Esophagus squamous epithelium (tissue), 4 donors: ENCODE measurements at regions not wholly inside any gene's neighbourhood (a gene's known extent, or its start where the extent isn't known, plus 50 kb on each side); places are given as distances from the start of the nearest gene placed in this dataset.

ENCODE experiments used
- POLR2A ChIP-seq, 4 donors: fragments of 450-650 bp; IDR thresholded peaks; one replicate each; pipeline ENCODE4 v1.6.1; 2017; ENCODE audit warnings: antibody characterized with exemption in 4 of 4, mild to moderate bottlenecking in 4 of 4, moderate library complexity in 3 of 4
- TF ChIP-seq, protein P1 (sequence below), 6 experiments: fragments of 450-650 bp in 4 of 6; fragments of 200-600 bp in 2 of 6; sonication (generic) in 2 of 6; IDR thresholded peaks; one replicate each; pipeline ENCODE4 v1.5.1; 2016 to 2019; ENCODE audit warnings: antibody characterized with exemption in 6 of 6, mild to moderate bottlenecking in 4 of 6, moderate library complexity in 4 of 6

DNA sequence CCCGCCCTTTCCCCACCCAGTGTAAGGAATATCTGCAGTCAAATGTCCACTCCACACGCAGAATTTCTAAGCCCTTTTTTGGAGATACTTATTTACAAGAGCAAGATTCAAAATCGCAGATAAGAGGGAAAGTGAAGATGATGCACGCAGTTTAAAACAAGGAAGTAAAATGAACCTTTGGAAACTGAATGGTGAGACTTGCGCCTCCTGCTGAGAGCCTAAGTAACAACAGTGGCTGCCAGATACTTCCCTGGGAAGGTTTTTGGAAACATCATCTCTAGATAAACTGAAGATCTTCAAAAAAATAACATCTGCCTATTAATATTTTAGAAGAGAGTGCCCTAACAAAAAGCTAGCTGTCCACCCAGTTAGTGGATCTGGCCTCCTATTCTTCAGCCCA lies 963.1 kb upstream of the FAT3 start:
- TF ChIP-seq, protein P1, sequence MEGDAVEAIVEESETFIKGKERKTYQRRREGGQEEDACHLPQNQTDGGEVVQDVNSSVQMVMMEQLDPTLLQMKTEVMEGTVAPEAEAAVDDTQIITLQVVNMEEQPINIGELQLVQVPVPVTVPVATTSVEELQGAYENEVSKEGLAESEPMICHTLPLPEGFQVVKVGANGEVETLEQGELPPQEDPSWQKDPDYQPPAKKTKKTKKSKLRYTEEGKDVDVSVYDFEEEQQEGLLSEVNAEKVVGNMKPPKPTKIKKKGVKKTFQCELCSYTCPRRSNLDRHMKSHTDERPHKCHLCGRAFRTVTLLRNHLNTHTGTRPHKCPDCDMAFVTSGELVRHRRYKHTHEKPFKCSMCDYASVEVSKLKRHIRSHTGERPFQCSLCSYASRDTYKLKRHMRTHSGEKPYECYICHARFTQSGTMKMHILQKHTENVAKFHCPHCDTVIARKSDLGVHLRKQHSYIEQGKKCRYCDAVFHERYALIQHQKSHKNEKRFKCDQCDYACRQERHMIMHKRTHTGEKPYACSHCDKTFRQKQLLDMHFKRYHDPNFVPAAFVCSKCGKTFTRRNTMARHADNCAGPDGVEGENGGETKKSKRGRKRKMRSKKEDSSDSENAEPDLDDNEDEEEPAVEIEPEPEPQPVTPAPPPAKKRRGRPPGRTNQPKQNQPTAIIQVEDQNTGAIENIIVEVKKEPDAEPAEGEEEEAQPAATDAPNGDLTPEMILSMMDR (IDR thresholded peaks at IDR 0.05) = no peak
- TF ChIP-seq POLR2A (IDR thresholded peaks at IDR 0.05) = no peak
